WERI-Rb-1 (cell line): ENCODE measurements at regions not wholly inside any gene's neighbourhood (a gene's known extent, or its start where the extent isn't known, plus 50 kb on each side); places are given as distances from the start of the nearest gene placed in this dataset.

Experiments used
- DNase-seq: peaks from one replicate; pipeline ENCODE4 v3.0.0-alpha.2; 2020
- H3K27ac ChIP-seq: fragments of 250-450 bp; sonication (Bioruptor Pico); 2 replicates; pipeline ENCODE4 v1.5.1; 2020; ENCODE audit warnings: mild to moderate bottlenecking, moderate library complexity
- H3K27me3 ChIP-seq: fragments of 250-450 bp; sonication (Bioruptor Pico); 2 replicates; pipeline ENCODE4 v1.5.1; 2021; ENCODE audit warnings: mild to moderate bottlenecking, low read depth, moderate library complexity; ENCODE audit not compliant: insufficient read depth, severe bottlenecking
- H3K36me3 ChIP-seq: fragments of 250-450 bp; sonication (Bioruptor Pico); 2 replicates; pipeline ENCODE4 v1.5.1; 2020; ENCODE audit warnings: mild to moderate bottlenecking, moderate library complexity
- H3K4me3 ChIP-seq: 2 replicates; pipeline ENCODE4 v1.5.1; 2011; ENCODE audit warnings: low read depth, mild to moderate bottlenecking, control low read depth, low read length
- H3K9me3 ChIP-seq: fragments of 250-450 bp; sonication (Bioruptor Pico); 2 replicates; pipeline ENCODE4 v1.5.1; 2021; ENCODE audit warnings: mild to moderate bottlenecking, moderate library complexity; ENCODE audit not compliant: severe bottlenecking
- TF ChIP-seq, protein P1 (sequence below): IDR thresholded peaks from 2 replicates; pipeline ENCODE4 v1.5.1; 2011; ENCODE audit warnings: low read depth, mild to moderate bottlenecking, control low read depth, inconsistent platforms, low read length

DNA sequence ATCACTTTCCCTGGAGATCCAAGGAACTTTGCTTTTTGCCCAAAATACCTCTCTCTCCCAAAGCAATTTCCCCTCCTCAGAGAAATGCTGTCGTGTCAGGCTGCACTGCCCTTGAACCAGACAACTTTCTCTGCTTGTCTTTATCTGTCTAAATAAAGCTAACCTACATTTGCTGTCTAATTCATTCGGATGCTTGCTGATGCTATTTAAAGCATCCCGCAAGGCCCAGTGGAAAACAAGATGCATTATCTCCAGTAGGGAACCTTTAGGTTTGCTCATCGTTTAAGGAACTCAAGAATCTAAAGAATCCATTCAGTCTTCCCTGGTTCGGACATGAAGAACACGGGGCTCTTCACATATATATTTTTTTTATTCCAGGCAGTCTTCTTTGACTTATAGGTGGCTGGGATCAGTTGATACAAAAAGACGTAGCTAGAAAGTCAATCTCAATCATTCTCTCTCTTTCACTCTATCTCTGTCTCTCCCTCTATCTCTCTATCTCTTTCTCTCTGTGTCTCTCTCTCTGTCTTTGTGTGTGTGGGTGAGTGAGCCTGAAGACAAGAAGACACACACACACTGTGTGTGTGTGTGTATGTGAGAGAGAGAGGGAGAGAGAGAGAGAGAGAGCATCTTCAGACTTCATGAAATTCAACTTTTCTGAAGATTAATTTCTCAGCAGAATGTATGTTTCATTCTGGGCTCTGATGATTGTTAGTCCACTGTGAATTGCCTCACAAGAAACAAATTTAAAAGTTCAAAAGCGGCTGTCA lies 92.8 kb upstream of the MKLN1 start:
- Histone ChIP-seq H3K9me3 (no peaks in the 10 kb centered on the region), H3K27me3 (no peaks in the 10 kb centered on the region), H3K36me3 (no peaks in the 10 kb centered on the region), H3K4me3 (no peak overlapping the region), H3K27ac (no peak overlapping the region)
- TF ChIP-seq, protein P1, sequence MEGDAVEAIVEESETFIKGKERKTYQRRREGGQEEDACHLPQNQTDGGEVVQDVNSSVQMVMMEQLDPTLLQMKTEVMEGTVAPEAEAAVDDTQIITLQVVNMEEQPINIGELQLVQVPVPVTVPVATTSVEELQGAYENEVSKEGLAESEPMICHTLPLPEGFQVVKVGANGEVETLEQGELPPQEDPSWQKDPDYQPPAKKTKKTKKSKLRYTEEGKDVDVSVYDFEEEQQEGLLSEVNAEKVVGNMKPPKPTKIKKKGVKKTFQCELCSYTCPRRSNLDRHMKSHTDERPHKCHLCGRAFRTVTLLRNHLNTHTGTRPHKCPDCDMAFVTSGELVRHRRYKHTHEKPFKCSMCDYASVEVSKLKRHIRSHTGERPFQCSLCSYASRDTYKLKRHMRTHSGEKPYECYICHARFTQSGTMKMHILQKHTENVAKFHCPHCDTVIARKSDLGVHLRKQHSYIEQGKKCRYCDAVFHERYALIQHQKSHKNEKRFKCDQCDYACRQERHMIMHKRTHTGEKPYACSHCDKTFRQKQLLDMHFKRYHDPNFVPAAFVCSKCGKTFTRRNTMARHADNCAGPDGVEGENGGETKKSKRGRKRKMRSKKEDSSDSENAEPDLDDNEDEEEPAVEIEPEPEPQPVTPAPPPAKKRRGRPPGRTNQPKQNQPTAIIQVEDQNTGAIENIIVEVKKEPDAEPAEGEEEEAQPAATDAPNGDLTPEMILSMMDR, result no peak
- DNase-seq, result no peak

DNA sequence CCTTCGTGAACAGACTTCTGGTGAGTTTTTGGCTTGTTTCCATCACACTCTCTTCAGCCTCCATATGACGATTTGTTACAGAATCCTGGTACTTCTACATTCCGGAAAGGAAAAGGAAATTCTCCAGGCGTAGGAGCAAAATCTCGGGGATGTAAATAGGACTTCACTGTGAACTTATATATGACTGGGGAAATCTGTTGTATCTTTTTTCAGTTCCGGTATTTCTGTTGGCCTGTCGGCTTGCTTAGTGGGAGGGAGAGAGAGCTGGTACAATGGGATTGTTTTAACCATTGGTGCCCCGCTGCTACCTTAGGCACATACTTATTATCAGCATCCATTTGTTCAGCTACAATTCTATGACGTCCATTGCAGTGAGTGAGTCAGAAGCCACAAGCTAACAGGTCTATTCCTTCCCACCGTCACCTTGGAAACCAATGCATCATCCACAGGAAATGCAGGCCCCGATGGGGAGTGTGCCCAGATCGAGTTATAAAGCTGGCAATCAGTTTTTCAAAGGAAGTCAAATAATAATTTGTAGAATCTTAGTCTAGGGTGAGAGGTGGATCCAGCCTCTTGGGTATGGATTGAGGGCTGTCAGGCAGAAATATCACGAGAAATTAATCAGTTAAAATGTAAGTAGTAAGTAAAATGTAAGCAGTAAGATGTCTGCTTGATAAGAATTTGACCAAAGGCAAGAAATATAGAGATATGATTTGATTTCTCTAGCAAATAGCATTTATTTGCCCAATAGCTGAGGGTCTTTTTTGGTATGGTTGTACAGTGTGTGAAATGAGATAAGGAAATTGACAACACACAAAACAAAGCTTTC lies 92.0 kb upstream of the MKLN1 start:
- H3K36me3 ChIP-seq, result no peaks in the 10 kb centered on the region
- DNase-seq, result no peak
- H3K4me3 ChIP-seq, result no peak overlapping the region
- no peaks in the 10 kb centered on the region for H3K27me3 ChIP-seq
- TF ChIP-seq, protein P1, result no peak
- H3K9me3 ChIP-seq, result no peaks in the 10 kb centered on the region
- no peak overlapping the region for H3K27ac ChIP-seq

DNA sequence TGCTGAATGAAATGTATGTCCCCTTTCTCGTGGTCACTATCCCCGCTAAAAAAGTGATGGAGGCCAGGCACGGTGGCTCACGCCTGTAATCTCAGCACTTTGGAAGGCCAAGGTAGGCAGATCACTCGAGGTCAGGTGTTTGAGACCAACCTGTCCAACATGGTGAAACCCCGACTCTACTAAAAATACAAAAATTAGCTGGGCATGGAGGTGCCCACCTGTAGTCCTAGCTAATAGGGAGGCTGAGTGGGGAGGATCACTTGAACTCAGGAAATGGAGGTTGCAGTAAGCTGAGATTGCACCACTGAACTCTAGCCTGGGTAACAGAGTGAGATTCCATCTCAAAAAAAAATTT lies 91.4 kb upstream of the MKLN1 start:
- H3K4me3 ChIP-seq, result no peak overlapping the region
- TF ChIP-seq, protein P1, result no peak
- H3K9me3 ChIP-seq, result no peaks in the 10 kb centered on the region
- no peak overlapping the region for H3K27ac ChIP-seq
- no peak for DNase-seq
- no peaks in the 10 kb centered on the region for H3K27me3 ChIP-seq
- H3K36me3 ChIP-seq, result no peaks in the 10 kb centered on the region

DNA sequence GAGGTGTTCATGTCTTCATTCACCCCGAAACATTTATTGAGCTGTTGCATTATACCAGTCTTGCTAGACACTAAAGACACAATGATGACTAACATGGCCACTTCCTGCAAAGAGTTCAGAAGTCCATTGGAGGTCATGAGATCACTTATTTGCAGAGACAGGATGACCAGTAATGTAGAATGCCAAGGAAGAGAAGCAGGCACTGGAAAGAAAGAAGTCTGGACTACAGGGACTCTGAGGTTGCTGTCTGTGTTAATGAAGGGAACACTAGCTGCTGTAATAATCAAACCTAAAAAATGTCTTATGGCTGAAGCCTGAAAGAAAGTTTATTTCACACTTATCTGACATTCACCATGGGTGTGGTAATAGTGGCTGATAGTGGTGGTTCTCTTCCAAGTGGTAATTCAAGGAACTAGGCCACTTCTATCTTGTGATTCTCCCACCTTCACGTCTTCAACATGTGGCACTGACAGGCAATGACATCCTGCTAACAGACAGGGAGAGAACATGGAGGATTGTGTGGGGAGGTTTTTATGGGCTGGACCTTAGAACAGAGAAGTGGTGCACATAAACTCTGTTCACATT lies 89.2 kb upstream of the MKLN1 start:
- H3K27ac ChIP-seq, result no peak overlapping the region
- TF ChIP-seq, protein P1, result no peak
- DNase-seq, result no peak

DNA sequence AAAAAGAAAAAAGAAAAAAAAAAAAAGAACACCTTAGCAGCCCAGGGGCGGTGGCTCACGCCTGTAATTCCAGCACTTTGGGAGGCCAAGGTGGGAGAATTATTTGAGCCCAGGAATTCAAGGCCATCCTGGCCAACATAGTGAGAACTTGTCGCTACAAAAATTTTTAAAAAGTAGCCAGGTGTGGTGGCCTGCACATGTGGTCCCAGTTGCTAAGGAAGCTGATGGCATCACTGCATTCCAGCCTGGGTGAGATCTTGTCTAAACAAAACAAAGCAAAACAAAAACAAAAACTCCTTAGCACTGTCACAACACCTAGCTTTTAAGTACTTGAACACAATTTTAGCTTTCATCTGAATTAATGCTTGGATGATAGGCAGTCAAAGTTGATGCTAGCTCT lies 86.3 kb upstream of the MKLN1 start:
- H3K27ac ChIP-seq, result no peak overlapping the region
- no peak for DNase-seq
- H3K9me3 ChIP-seq, result no peaks in the 10 kb centered on the region

More for the DNA sequence above, 89.2 kb upstream of the MKLN1 start:
- Histone ChIP-seq H3K9me3 (no peaks in the 10 kb centered on the region), H3K27me3 (no peaks in the 10 kb centered on the region), H3K4me3 (no peak overlapping the region), H3K36me3 (no peaks in the 10 kb centered on the region)

More for the DNA sequence above, 86.3 kb upstream of the MKLN1 start:
- Histone ChIP-seq H3K36me3 (no peaks in the 10 kb centered on the region), H3K4me3 (no peak overlapping the region), H3K27me3 (no peaks in the 10 kb centered on the region)
- TF ChIP-seq, protein P1, result no peak
